ENCODE measurements at regions not wholly inside any gene's neighbourhood (a gene's known extent, or its start where the extent isn't known, plus 50 kb on each side); places are given as distances from the start of the nearest gene placed in this dataset.

- FAIRE-seq (no peak), DNase-seq (ENCODE audit: insufficient read length, low spot score) (no peak)
- TF ChIP-seq CTCF (IDR thresholded peaks at IDR 0.05; ENCODE audit: insufficient read depth, missing control alignments), result no peak
Measured at GRCh38 chr5:174614500-174615135, 109.8 kb upstream of the MSX2 start.

GRCh38 chr5:174616036-174616435, 108.3 kb upstream of the MSX2 start:
- TF ChIP-seq CTCF (IDR thresholded peaks at IDR 0.05; ENCODE audit: insufficient read depth, missing control alignments), result no peak
- FAIRE-seq (no peak), DNase-seq (ENCODE audit: insufficient read length, low spot score) (no peak)

- no peak for FAIRE-seq
- TF ChIP-seq CTCF (IDR thresholded peaks at IDR 0.05; ENCODE audit: insufficient read depth, missing control alignments), result no peak
- DNase-seq (ENCODE audit: insufficient read length, low spot score), result no peak
Measured at GRCh38 chr5:174617285-174617684, 107.1 kb upstream of the MSX2 start.

- FAIRE-seq, result no peak
- TF ChIP-seq CTCF (IDR thresholded peaks at IDR 0.05; ENCODE audit: insufficient read depth, missing control alignments), result no peak
Measured at GRCh38 chr5:174617910-174618309, 106.5 kb upstream of the MSX2 start.

GRCh38 chr5:174618589-174618988, 105.8 kb upstream of the MSX2 start:
- DNase-seq (ENCODE audit: insufficient read length, low spot score), result no peak
- no peak for FAIRE-seq
- TF ChIP-seq CTCF (IDR thresholded peaks at IDR 0.05; ENCODE audit: insufficient read depth, missing control alignments), result no peak

More at GRCh38 chr5:174617910-174618309, 106.5 kb upstream of the MSX2 start:
- no peak for DNase-seq (ENCODE audit: insufficient read length, low spot score)

- DNase-seq (ENCODE audit: insufficient read length, low spot score), result no peak
- no peak for TF ChIP-seq CTCF (IDR thresholded peaks at IDR 0.05; ENCODE audit: insufficient read depth, missing control alignments)
- FAIRE-seq, result no peak
Measured at GRCh38 chr5:174622067-174622466, 102.3 kb upstream of the MSX2 start.

- no peak for DNase-seq (ENCODE audit: insufficient read length, low spot score)
- no peak for FAIRE-seq
- TF ChIP-seq CTCF (IDR thresholded peaks at IDR 0.05; ENCODE audit: insufficient read depth, missing control alignments), result no peak
Measured at GRCh38 chr5:174623018-174623417, 101.4 kb upstream of the MSX2 start.

Measured in D721Med (cell line).